ENCODE measurements at regions not wholly inside any gene's neighbourhood (a gene's known extent, or its start where the extent isn't known, plus 50 kb on each side); places are given as distances from the start of the nearest gene placed in this dataset.

GRCh38 chr2:181268174-181268867 is 188.9 kb upstream of the ITGA4 start (continued):
- TF ChIP-seq NCOR1 (IDR thresholded peaks at IDR 0.05; ENCODE audit: borderline replicate concordance, low read length) (no peak), MAFF (IDR thresholded peaks at IDR 0.05; ENCODE audit: low read depth, low read length) (no peak)

- Histone ChIP-seq H4K20me1 (ENCODE audit: insufficient read depth, low read length) (no peaks in the 10 kb centered on the region), H3K9me3 (ENCODE audit: low read length) (no peaks in the 10 kb centered on the region), H2AFZ (ENCODE audit: low read length) (no peak overlapping the region), H3K79me2 (ENCODE audit: insufficient read depth, low read length) (no peaks in the 10 kb centered on the region), H3K27me3 (ENCODE audit: control insufficient read depth in 1 of 2, insufficient read depth in 2 of 2, low read length in 2 of 2) (no peaks in the 10 kb centered on the region), H3K27ac (ENCODE audit: extremely low read length, insufficient read depth, low read length) (no peak overlapping the region), H3K4me1 (ENCODE audit: insufficient read depth, low read length) (no peaks in the 10 kb centered on the region), H3K36me3 (replicated peaks in 1 of 2; ENCODE audit: control insufficient read depth in 1 of 2, insufficient read depth in 2 of 2, low read length in 2 of 2) (no peaks in the 10 kb centered on the region), H3K4me3 (replicated peaks in 1 of 3; ENCODE audit: insufficient read depth in 1 of 3, low read depth in 2 of 3, low read length in 3 of 3) (no peak overlapping the region), H3K4me2 (ENCODE audit: low read depth, low read length) (no peak overlapping the region), H3K9ac (ENCODE audit: insufficient read depth, low read depth, low read length) (no peak overlapping the region)
- ChIA-PET CTCF (ENCODE audit: low intra/inter-chr PET ratio, low total read pairs) (no interaction called here), POLR2A (no interaction called here)
- DNase-seq (ENCODE audit: low spot score) (no peak), FAIRE-seq (no peak), ATAC-seq (no peak)
- BruUV-seq (replicated peaks) = no TSS peak
- 3% methylated on average over 1 of the region's 1 CpG for WGBS (ENCODE audit: low lambda C conversion rate)
- intact Hi-C loops (cut with micrococcal nuclease; ENCODE audit: unreplicated experiment) (no loop called here), in situ Hi-C loops (cut with HindIII; ENCODE audit: extremely low pct_ligation_motif_present, low pct_unique_long_range_greater_than_20kb) (no loop called here)
- no peak for TF ChIP-seq ZNF878 (CRISPR knock-in tag; IDR thresholded peaks at IDR 0.05)
- no peak for TF ChIP-seq FOXP4 (CRISPR knock-in tag; IDR thresholded peaks at IDR 0.05)
- TF ChIP-seq HNF1B (CRISPR knock-in tag; IDR thresholded peaks at IDR 0.05) = no peak
- no peak for TF ChIP-seq GFI1 (CRISPR knock-in tag; IDR thresholded peaks at IDR 0.05; ENCODE audit: borderline replicate concordance)
- no peak for TF ChIP-seq PHF5A (CRISPR knock-in tag; IDR thresholded peaks at IDR 0.05; ENCODE audit: low read depth, unreplicated experiment)
- no peak for TF ChIP-seq TBP (CRISPR knock-in tag; IDR thresholded peaks at IDR 0.05)
- TF ChIP-seq ZNF143 (CRISPR knock-in tag; IDR thresholded peaks at IDR 0.05) = no peak
- TF ChIP-seq ZNF597 (CRISPR knock-in tag; IDR thresholded peaks at IDR 0.05) = no peak
- no peak for TF ChIP-seq HDAC2 (CRISPR knock-in tag; IDR thresholded peaks at IDR 0.05)
- no peak for TF ChIP-seq NR3C1 (CRISPR knock-in tag; IDR thresholded peaks at IDR 0.05)
- TF ChIP-seq FOXP1 (IDR thresholded peaks at IDR 0.05) = no peak
- TF ChIP-seq FOXP1 (CRISPR knock-in tag; IDR thresholded peaks at IDR 0.05) = no peak
- no peak for TF ChIP-seq GTF3A (CRISPR knock-in tag; conservative IDR thresholded peaks at IDR 0.05)
- no peak for TF ChIP-seq ZNF691 (CRISPR knock-in tag; IDR thresholded peaks at IDR 0.05; ENCODE audit: borderline replicate concordance, low read depth)
- TF ChIP-seq ZNF121 (CRISPR knock-in tag; IDR thresholded peaks at IDR 0.05) = no peak
These were observed 183.2 kb upstream of the ITGA4 start for GRCh38 chr2:181273986-181274385.

Data from HepG2 (cell line).